Esophagus squamous epithelium (tissue), 5 donors: ENCODE measurements at regions not wholly inside any gene's neighbourhood (a gene's known extent, or its start where the extent isn't known, plus 50 kb on each side); places are given as distances from the start of the nearest gene placed in this dataset.

ENCODE experiments used
- DNase-seq: peaks from one replicate; lab custom pipeline; 2025; lab: John Stamatoyannopoulos, UW
- H3K27ac ChIP-seq, 4 donors: fragments of 200-600 bp; sonication (generic); one replicate each; pipeline ENCODE4 v1.5.1; 2016 to 2019; ENCODE audit warnings: mild to moderate bottlenecking in 1 of 4
- H3K27me3 ChIP-seq, 4 donors: fragments of 200-600 bp; sonication (generic); 1 replicate in 3 of 4; 2 replicates in 1 of 4; pipeline versions ENCODE4 v1.5.1 to v1.6.0; 2017 to 2021; ENCODE audit warnings: antibody characterized with exemption in 1 of 4
- H3K36me3 ChIP-seq, 3 donors: fragments of 200-600 bp; sonication (generic); one replicate each; pipeline ENCODE4 v1.5.1; 2016 to 2019
- H3K4me1 ChIP-seq, 3 donors: fragments of 200-600 bp; sonication (generic); one replicate each; pipeline ENCODE4 v1.5.1; 2017 to 2019
- H3K4me3 ChIP-seq, 4 donors: fragments of 200-600 bp; sonication (generic); 1 replicate in 3 of 4; 2 replicates in 1 of 4; pipeline ENCODE4 v1.5.1; 2016 to 2019; ENCODE audit warnings: mild to moderate bottlenecking in 2 of 4, moderate library complexity in 1 of 4
- H3K9me3 ChIP-seq, 3 donors: fragments of 200-600 bp; sonication (generic); one replicate each; pipeline ENCODE4 v1.5.1; 2016 to 2019
- POLR2A ChIP-seq, 4 donors: fragments of 450-650 bp; IDR thresholded peaks; one replicate each; pipeline ENCODE4 v1.6.1; 2017; ENCODE audit warnings: antibody characterized with exemption in 4 of 4, mild to moderate bottlenecking in 4 of 4, moderate library complexity in 3 of 4
- WGBS, 2 donors: methylation state at CpG; one replicate each; pipeline ENCODE4 v1.1.5; 2018; 5-methylcytosine and 5-hydroxymethylcytosine counted together
- intact Hi-C: fragments of 100-400 bp; cut with DNase I; formaldehyde crosslinking; loops from one replicate; pipeline ENCODE4 v1.15.0; 2022
- TF ChIP-seq, protein P1 (sequence below), 6 experiments: fragments of 450-650 bp in 4 of 6; fragments of 200-600 bp in 2 of 6; sonication (generic) in 2 of 6; IDR thresholded peaks; one replicate each; pipeline ENCODE4 v1.5.1; 2016 to 2019; ENCODE audit warnings: antibody characterized with exemption in 6 of 6, mild to moderate bottlenecking in 4 of 6, moderate library complexity in 4 of 6
- donor health status: DM: yes; HTN: yes; CAD: no.

DNA sequence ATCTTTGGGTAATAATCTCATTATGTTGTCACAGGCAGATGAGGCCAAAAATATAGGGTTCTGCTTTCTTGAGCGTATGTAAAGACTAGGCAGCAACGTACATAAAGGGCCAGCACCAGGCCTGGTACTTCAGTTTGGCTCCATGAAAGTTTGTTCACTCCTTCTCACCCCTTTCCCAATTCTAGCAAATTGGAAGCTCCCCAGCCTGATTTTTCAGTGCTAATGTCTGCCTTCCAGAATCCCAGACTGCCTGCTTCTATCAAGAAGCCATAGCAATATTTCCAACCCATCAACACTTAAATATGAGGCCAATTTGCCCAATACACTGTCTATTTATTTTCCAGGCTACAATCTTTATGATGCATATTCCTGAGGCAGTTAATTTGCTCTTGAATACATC lies 93.4 kb upstream of the PTPRT start:
- TF ChIP-seq POLR2A (IDR thresholded peaks at IDR 0.05), result no peak
- TF ChIP-seq, protein P1, sequence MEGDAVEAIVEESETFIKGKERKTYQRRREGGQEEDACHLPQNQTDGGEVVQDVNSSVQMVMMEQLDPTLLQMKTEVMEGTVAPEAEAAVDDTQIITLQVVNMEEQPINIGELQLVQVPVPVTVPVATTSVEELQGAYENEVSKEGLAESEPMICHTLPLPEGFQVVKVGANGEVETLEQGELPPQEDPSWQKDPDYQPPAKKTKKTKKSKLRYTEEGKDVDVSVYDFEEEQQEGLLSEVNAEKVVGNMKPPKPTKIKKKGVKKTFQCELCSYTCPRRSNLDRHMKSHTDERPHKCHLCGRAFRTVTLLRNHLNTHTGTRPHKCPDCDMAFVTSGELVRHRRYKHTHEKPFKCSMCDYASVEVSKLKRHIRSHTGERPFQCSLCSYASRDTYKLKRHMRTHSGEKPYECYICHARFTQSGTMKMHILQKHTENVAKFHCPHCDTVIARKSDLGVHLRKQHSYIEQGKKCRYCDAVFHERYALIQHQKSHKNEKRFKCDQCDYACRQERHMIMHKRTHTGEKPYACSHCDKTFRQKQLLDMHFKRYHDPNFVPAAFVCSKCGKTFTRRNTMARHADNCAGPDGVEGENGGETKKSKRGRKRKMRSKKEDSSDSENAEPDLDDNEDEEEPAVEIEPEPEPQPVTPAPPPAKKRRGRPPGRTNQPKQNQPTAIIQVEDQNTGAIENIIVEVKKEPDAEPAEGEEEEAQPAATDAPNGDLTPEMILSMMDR (IDR thresholded peaks at IDR 0.05), result no peak
- DNase-seq, result no peak
- Histone ChIP-seq H3K36me3 (no peaks in the 10 kb centered on the region), H3K27ac (no peak overlapping the region), H3K9me3 (no peaks in the 10 kb centered on the region), H3K4me1 (no peaks in the 10 kb centered on the region), H3K27me3 (peaks cover 0 to 4% (median 0%) of the 10 kb centered on the region in 4 donors), H3K4me3 (no peak overlapping the region)
- intact Hi-C loops, result no loop called here
- WGBS, 2 donors, result 73 to 75% methylated on average over 2 of the region's 2 CpGs

DNA sequence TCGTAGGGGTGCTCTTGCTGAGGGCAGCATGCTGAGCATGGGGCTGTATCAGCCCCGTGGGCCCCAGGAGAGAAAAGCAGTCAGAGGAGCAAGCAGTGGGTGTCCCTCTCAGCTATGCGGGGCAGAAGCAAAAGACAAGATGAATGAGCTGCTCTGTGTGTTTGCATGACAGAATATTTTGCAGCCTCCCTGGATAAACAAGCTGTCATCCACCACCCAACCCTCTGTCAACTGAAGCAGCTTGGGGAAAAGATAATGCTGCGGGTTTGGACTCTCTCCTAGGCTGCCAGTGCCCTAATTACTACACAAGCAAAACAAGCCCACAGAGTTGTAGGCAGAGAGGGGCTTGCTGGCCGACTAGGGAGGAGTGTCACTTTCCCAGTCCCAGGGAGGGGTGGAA lies 82.3 kb upstream of the PTPRT start:
- TF ChIP-seq, protein P1 (IDR thresholded peaks at IDR 0.05), result no peak
- no peak for TF ChIP-seq POLR2A (IDR thresholded peaks at IDR 0.05)
- WGBS, 2 donors, result 27 to 52% methylated on average over 3 to 4 of the region's 5 CpGs
- H3K36me3 ChIP-seq, result no peaks in the 10 kb centered on the region
- H3K27me3 ChIP-seq, result peaks cover 0 to 7% (median 0%) of the 10 kb centered on the region in 4 donors
- no peak overlapping the region for H3K4me3 ChIP-seq
- no peak for DNase-seq
- H3K4me1 ChIP-seq, result no peaks in the 10 kb centered on the region
- intact Hi-C loops, result no loop called here
- no peak overlapping the region for H3K27ac ChIP-seq
- no peaks in the 10 kb centered on the region for H3K9me3 ChIP-seq

- TF ChIP-seq, protein P1 (IDR thresholded peaks at IDR 0.05), result no peak
- TF ChIP-seq POLR2A (IDR thresholded peaks at IDR 0.05), result no peak
- 46 to 58% methylated on average over 2 of the region's 2 CpGs for WGBS, 2 donors
- H3K36me3 ChIP-seq, result no peaks in the 10 kb centered on the region
- no peak for DNase-seq
- H3K9me3 ChIP-seq, result no peaks in the 10 kb centered on the region
- H3K4me3 ChIP-seq, result no peak overlapping the region
- intact Hi-C loops, result no loop called here
- H3K4me1 ChIP-seq, result no peaks in the 10 kb centered on the region
- no peak overlapping the region for H3K27ac ChIP-seq
- H3K27me3 ChIP-seq, result peaks cover 0 to 2% (median 0%) of the 10 kb centered on the region in 4 donors
Observed at GRCh38 chr20:43265449-43265848, 75.7 kb upstream of the PTPRT start.

GRCh38 chr20:43263226-43263625 lies 73.5 kb upstream of the PTPRT start:
- H3K4me3 ChIP-seq, result no peak overlapping the region
- intact Hi-C loops, result no loop called here
- no peak for DNase-seq

DNA sequence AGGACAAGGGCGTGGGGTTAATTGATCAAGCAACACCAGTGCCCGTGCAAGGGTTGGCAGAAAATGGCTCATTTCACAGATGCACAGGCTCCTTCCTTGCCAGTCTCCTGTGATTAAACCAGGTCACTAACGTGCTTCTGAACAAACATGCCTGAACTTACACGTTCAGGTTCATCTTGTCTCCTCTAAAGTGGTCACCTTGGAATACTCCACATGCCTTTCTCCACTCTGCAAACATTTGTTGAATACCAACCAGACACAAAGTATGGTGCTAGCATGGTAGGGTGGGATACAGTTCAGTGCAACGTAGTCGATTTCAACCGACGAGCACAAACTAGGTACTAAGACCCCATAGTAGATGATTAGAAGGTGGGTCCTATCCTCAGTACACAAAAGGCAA lies 72.6 kb upstream of the PTPRT start:
- Histone ChIP-seq H3K4me3 (no peak overlapping the region), H3K9me3 (no peaks in the 10 kb centered on the region), H3K27ac (no peak overlapping the region), H3K4me1 (no peaks in the 10 kb centered on the region), H3K27me3 (no peaks in the 10 kb centered on the region), H3K36me3 (no peaks in the 10 kb centered on the region)
- intact Hi-C loops, result no loop called here
- DNase-seq, result no peak
- 69 to 87% methylated on average over 8 of the region's 8 CpGs for WGBS, 2 donors
- TF ChIP-seq, protein P1 (IDR thresholded peaks at IDR 0.05), result no peak
- TF ChIP-seq POLR2A (IDR thresholded peaks at IDR 0.05), result no peak

More at GRCh38 chr20:43263226-43263625, 73.5 kb upstream of the PTPRT start:
- Histone ChIP-seq H3K36me3 (no peaks in the 10 kb centered on the region), H3K4me1 (no peaks in the 10 kb centered on the region), H3K27ac (no peak overlapping the region), H3K27me3 (no peaks in the 10 kb centered on the region), H3K9me3 (no peaks in the 10 kb centered on the region)
- WGBS, 2 donors, result 43 to 48% methylated on average over 2 of the region's 2 CpGs
- TF ChIP-seq, protein P1 (IDR thresholded peaks at IDR 0.05), result no peak
- TF ChIP-seq POLR2A (IDR thresholded peaks at IDR 0.05), result no peak
